HFF-Myc (cell line): ENCODE measurements at regions not wholly inside any gene's neighbourhood (a gene's known extent, or its start where the extent isn't known, plus 50 kb on each side); places are given as distances from the start of the nearest gene placed in this dataset.
A peak's percentile ranks its signal among the peaks of the same experiment; 100 is the strongest.

Experiments used
- DNase-seq: peaks from one replicate; pipeline ENCODE4 v3.0.0-alpha.2; 2011; ENCODE audit warnings: low read depth; ENCODE audit errors: extremely low read depth
- H3K4me3 ChIP-seq: replicated peaks from 2 replicates; pipeline ENCODE4 v1.5.1; 2011; ENCODE audit warnings: low read depth, mild to moderate bottlenecking, control low read depth, low read length
- TF ChIP-seq, protein P1 (sequence below): IDR thresholded peaks from 2 replicates; pipeline ENCODE4 v1.5.1; 2012; ENCODE audit warnings: mild to moderate bottlenecking, low read depth, low read length, control low read depth; ENCODE audit errors: missing control alignments

DNA sequence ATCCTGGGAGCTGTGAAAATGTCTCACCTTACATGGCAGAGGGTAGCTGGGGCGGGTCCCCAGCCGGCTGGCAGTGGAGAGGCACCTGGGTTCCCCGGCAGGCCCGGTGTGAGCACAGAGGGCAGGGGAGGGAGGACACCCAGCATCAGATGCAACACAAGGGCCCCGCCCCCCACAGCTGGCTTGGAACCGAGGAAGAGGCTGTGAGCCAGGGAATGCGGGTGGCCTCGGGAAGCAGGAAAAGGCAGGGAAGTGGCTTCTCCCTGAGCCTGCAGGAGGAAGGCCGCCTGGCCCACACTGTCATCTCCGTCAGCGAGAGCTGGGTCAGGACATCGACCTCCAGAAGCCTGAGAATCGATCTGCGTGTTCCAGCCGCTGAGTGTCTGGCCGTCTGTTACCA, 87.3 kb downstream of the SIK1 start:
- no peak for DNase-seq
- no peak overlapping the region for H3K4me3 ChIP-seq
- TF ChIP-seq, protein P1, sequence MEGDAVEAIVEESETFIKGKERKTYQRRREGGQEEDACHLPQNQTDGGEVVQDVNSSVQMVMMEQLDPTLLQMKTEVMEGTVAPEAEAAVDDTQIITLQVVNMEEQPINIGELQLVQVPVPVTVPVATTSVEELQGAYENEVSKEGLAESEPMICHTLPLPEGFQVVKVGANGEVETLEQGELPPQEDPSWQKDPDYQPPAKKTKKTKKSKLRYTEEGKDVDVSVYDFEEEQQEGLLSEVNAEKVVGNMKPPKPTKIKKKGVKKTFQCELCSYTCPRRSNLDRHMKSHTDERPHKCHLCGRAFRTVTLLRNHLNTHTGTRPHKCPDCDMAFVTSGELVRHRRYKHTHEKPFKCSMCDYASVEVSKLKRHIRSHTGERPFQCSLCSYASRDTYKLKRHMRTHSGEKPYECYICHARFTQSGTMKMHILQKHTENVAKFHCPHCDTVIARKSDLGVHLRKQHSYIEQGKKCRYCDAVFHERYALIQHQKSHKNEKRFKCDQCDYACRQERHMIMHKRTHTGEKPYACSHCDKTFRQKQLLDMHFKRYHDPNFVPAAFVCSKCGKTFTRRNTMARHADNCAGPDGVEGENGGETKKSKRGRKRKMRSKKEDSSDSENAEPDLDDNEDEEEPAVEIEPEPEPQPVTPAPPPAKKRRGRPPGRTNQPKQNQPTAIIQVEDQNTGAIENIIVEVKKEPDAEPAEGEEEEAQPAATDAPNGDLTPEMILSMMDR, result no peak

- H3K4me3 ChIP-seq, result no peak overlapping the region
- no peak for DNase-seq
- TF ChIP-seq, protein P1, result no peak
Observed at GRCh38 chr21:43338951-43339350, 88.0 kb downstream of the SIK1 start.

- H3K4me3 ChIP-seq, result no peak overlapping the region
- TF ChIP-seq, protein P1, result no peak
- no peak for DNase-seq
Observed at GRCh38 chr21:43337901-43338655, 88.9 kb downstream of the SIK1 start.

GRCh38 chr21:43335119-43335518, 91.8 kb downstream of the SIK1 start:
- DNase-seq, result no peak
- no peak overlapping the region for H3K4me3 ChIP-seq
- TF ChIP-seq, protein P1, result no peak

GRCh38 chr21:43334214-43334958, 92.5 kb downstream of the SIK1 start:
- TF ChIP-seq, protein P1, result no peak
- DNase-seq, result no peak
- H3K4me3 ChIP-seq, result no peak overlapping the region

DNA sequence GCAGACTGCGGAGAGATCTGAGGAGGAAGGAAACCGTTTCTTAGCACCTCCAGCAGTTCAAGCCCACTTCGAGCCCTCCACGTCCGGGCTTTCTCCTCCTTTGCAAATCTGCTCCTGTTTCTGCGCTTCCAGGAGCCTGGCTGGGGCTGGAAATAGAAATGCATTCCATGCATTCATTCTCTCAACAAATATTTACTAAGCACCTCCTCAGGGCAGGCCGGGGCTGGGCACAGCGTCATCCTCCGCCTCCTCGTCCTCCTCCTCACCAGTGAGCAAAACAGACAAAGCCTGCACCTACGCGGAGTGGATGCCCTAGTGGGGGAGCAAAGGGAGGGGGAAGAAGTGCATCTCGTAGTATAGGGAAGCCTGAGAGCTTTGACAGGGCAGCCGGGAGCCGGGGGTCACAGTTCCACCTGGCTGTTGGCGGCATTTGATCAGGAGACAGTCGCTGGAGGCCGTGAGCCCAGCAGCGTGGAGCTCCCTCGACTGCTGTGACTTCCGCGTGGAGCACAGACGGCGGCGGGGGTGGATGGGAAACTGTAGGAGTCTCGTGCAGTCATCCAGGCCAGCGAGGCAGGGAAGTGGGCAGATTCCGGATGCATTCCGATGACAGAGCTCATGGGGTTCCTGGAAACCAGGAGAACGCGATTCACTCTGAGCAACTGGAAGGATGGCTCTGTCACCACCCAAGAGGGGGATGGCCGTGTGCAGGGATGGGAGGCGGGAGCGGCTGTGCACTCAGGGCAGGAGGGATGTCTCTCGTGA, 93.5 kb downstream of the SIK1 start:
- TF ChIP-seq, protein P1, result no peak
- peak overlapping the region; percentile 11 for H3K4me3 ChIP-seq
- peak; percentile 52 for DNase-seq
